ENCODE measurements at regions not wholly inside any gene's neighbourhood (a gene's known extent, or its start where the extent isn't known, plus 50 kb on each side); places are given as distances from the start of the nearest gene placed in this dataset.

GRCh38 chr6:143620447-143620846, 57.3 kb upstream of the PHACTR2 start:
- CTCF ChIA-PET (ENCODE audit: partially characterized antibody) = interaction anchor here (0.6 to 2.0 kb wide), 7 partner anchors 11 to 725 kb away, joined by 3 to 6 read pairs (median 4); no protein-coding TSS in a partner anchor
- H3K79me1 ChIP-seq (ENCODE audit: low read depth, low read length) = no peaks in the 10 kb centered on the region; the same call in 1 of the 2 replicates
- WGBS, 2 experiments (ENCODE audit: extremely low coverage in 1 of 2, insufficient coverage in 1 of 2, insufficient read length in 1 of 2, insufficient replicate concordance in 2 of 2, low coverage in 1 of 2, low lambda C conversion rate in 2 of 2, missing lambda C conversion rate in 1 of 2) = 99% methylated on average over 3 of the region's 3 CpGs; no CpG with 5 or more reads in 1 of the 2 experiments
- TF ChIP-seq KDM4A (IDR thresholded peaks at IDR 0.05; ENCODE audit: low read depth, low read length, severe bottlenecking) (no peak), RAD21 (IDR thresholded peaks at IDR 0.05 in 1 of 2, conservative IDR thresholded peaks at IDR 0.05 in 1 of 2; ENCODE audit: low read depth in 2 of 2, low read length in 2 of 2) (no peak), TCF12 (IDR thresholded peaks at IDR 0.05; ENCODE audit: low read depth, low read length) (no peak), BACH1 (IDR thresholded peaks at IDR 0.05; ENCODE audit: low read length) (no peak), EP300 (IDR thresholded peaks at IDR 0.05; ENCODE audit: borderline replicate concordance in 1 of 2, low read depth in 2 of 2, low read length in 2 of 2) (no peak), GTF2F1 (IDR thresholded peaks at IDR 0.05; ENCODE audit: borderline replicate concordance, low read depth, low read length) (no peak), MAX (IDR thresholded peaks at IDR 0.05) (no peak), ATF3 (IDR thresholded peaks at IDR 0.05; ENCODE audit: insufficient read depth, low read depth, low read length) (no peak), CHD2 (IDR thresholded peaks at IDR 0.05; ENCODE audit: low read length) (no peak), POLR2A (IDR thresholded peaks at IDR 0.05; ENCODE audit: control extremely low read depth in 1 of 2, low read depth in 2 of 2, low read length in 2 of 2) (no peak), BCL11A (IDR thresholded peaks at IDR 0.05; ENCODE audit: low read depth in 2 of 2, low read length in 2 of 2) (no peak)

More at GRCh38 chr6:143620447-143620846, 57.3 kb upstream of the PHACTR2 start:
- Histone ChIP-seq H2BK20ac (ENCODE audit: low read length) (no peak overlapping the region), H3K9ac (replicated peaks in 1 of 4; ENCODE audit: extremely low read depth in 1 of 4, low read depth in 3 of 4, low read length in 3 of 4) (no peak overlapping the region), H3K4me3 (ENCODE audit: extremely low read depth in 1 of 4, insufficient read depth in 2 of 4, low read depth in 3 of 4, low read length in 4 of 4) (no peak overlapping the region), H2AK5ac (ENCODE audit: low read depth, low read length) (no peak overlapping the region), H3K79me2 (ENCODE audit: control insufficient read depth in 1 of 2, insufficient read depth in 2 of 2, low read length in 2 of 2) (no peaks in the 10 kb centered on the region), H3K4me1 (replicated peaks in 1 of 4; ENCODE audit: control insufficient read depth in 3 of 4, insufficient read depth in 4 of 4, low read length in 3 of 4) (peaks cover 0 to 4% (median 0%) of the 10 kb centered on the region in 4 experiments; a peak in 1 of 7 replicates), H2AFZ (ENCODE audit: low read length) (no peak overlapping the region), H2BK5ac (ENCODE audit: low read depth, low read length) (no peak overlapping the region), H4K91ac (replicated peaks; ENCODE audit: insufficient read length, low read length) (no peak overlapping the region), H2BK15ac (ENCODE audit: low read length) (no peak overlapping the region), H3K27me3 (replicated peaks in 1 of 4; ENCODE audit: control insufficient read depth in 3 of 4, extremely low read depth in 1 of 4, insufficient read depth in 3 of 4, low read length in 3 of 4) (no peaks in the 10 kb centered on the region), H3K4ac (replicated peaks; ENCODE audit: insufficient read length, low read depth, low read length) (no peak overlapping the region), H3K27ac (ENCODE audit: low read depth, low read length) (no peak overlapping the region), H4K5ac (ENCODE audit: insufficient read length, low read depth, low read length) (no peak overlapping the region), H3K9me3 (ENCODE audit: insufficient read depth in 2 of 2, low read depth in 1 of 2, low read length in 1 of 2) (no peaks in the 10 kb centered on the region), H3K4me2 (ENCODE audit: insufficient read depth in 1 of 2, low read depth in 2 of 2, low read length in 2 of 2) (no peak overlapping the region), H4K8ac (ENCODE audit: extremely low read depth, insufficient read depth, low read length) (no peak overlapping the region), H3K23me2 (ENCODE audit: low read depth, low read length) (no peaks in the 10 kb centered on the region), H2BK12ac (ENCODE audit: low read depth, low read length) (no peak overlapping the region), H4K20me1 (replicated peaks in 1 of 2; ENCODE audit: control insufficient read depth in 1 of 2, insufficient read depth in 2 of 2, low read length in 2 of 2) (no peaks in the 10 kb centered on the region), H3K14ac (ENCODE audit: insufficient read length) (no peak overlapping the region), H2BK120ac (replicated peaks; ENCODE audit: low read depth, low read length) (no peak overlapping the region), H3K23ac (ENCODE audit: insufficient read length) (no peak overlapping the region), H3K36me3 (ENCODE audit: control insufficient read depth in 2 of 4, insufficient read depth in 4 of 4, low read length in 3 of 4) (no peaks in the 10 kb centered on the region), H3K56ac (replicated peaks; ENCODE audit: insufficient read length, low read depth, low read length) (no peak overlapping the region), H3K18ac (ENCODE audit: extremely low read depth, low read length) (no peak overlapping the region)
- POLR2A ChIA-PET (ENCODE audit: partially characterized antibody) = interaction anchor here (1.0 to 1.4 kb wide), 2 partner anchors 12 to 28 kb away, joined by 3 to 5 read pairs; no protein-coding TSS in a partner anchor
- DNase-seq (ENCODE audit: low read depth in 1 of 2, low spot score in 2 of 2) = no peak
- no peak for FAIRE-seq

All from H1 (cell line).